HL-60/S4 treated with phorbol 12-myristate 13-acetate at 8.2 ng/mL for 4 days and 3 days (cell line): ENCODE measurements at regions not wholly inside any gene's neighbourhood (a gene's known extent, or its start where the extent isn't known, plus 50 kb on each side); places are given as distances from the start of the nearest gene placed in this dataset.
"Not testable (repeated sequence)": the region's sequence is repeated elsewhere in the genome, so short reads cannot be mapped to it uniquely, and the experiment has no call there.

Experiments
- in situ Hi-C: fragments of 300-500 bp; cut with MboI; formaldehyde crosslinking; loops from 2 replicates; pipeline ENCODE4 v1.15.0; 2022; ENCODE audit warnings: low sequenced_read_pairs

- in situ Hi-C loops = no loop called here
Observed at GRCh38 chr12:76652402-76652801, 92.8 kb upstream of the OSBPL8 start.

DNA sequence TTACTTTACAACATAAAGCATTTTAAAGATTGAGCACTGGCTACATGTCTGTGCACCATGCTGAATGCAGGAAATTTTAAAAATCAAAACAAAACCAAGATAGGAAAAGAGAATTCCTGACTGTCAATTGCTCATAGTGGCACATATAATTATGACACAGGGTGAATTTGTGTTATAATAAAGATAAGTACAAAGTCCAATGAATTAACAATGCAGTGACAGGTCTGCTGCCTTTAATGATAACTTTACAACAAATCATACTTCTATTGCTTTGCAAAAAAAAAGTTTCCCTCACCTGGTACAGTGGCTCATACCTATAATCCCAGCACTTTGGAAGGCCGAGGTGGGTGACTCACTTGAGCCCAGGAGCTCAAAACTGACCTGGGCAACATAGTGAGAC, 93.8 kb upstream of the OSBPL8 start:
- in situ Hi-C loops = no loop called here

- in situ Hi-C loops = no loop called here
Observed at GRCh38 chr12:76664731-76665130, 99.2 kb upstream of the ZDHHC17 start.

DNA sequence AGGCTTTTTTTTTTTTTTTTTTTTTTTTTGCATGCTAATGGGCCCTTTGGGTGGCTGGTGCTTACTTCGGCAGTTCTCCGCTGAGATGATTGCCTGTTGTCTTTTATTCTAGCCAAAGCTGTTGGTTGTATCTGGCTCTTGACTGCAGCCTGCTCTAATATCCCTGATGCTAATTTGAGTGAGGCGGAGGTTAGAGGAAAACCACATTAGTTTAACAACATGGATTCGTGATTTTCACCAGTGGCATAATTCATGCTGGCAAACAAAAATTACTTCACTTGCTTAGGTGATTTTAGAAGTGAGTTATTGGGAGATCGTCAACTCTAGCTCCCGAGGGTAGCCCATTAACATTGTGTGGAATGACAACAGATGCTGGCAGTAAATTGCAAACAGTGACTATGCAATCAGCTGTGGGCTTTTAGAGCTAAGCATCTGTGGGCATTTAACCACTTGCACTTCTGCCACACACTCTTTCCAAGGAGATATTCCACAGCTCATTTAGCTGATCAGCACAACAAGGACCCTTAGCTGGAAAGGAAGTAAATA, 97.6 kb upstream of the ZDHHC17 start:
- in situ Hi-C loops = no loop called here

DNA sequence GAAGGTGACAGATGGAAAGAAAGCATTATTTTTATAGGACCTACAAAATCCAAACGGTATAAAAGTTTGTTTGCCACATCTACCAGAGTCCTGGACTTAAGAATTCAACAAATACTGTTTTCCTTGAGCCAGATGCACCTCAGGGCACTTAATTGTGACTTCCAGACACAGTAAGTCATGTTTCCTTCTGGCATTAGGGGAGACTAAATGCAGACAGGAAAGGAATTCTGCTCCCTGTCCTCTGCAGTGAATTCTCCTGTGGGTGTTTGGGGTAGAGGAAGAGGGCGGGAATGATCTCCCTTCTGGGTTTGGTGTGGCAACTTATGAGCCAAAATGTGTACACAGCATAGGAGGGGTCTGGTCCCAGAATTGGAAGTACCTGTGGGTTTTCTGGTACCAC, 93.9 kb upstream of the ZDHHC17 start:
- in situ Hi-C loops = no loop called here

- in situ Hi-C loops = no loop called here
Observed at GRCh38 chr12:76670776-76671175, 93.1 kb upstream of the ZDHHC17 start.

GRCh38 chr12:76674669-76675315, 89.1 kb upstream of the ZDHHC17 start:
- in situ Hi-C loops = no loop called here

DNA sequence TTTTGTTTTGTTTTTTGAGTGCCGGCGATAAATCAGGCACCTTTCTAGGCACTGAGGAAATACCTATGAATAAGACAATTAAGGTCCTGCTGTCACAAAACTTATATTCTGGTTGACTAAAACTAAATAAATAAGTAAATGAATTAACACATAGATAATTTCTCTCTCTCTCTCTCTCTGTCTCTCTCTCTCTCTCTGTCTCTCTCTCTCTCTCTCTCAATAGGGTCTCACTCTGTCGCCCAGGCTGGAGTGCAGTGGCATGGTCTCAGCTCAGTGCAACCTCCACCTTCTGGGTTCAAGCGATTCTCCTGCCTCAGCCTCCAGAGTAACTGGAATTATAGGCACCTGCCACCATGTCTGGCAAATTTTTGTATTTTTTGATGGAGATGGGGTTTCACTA, 87.7 kb upstream of the ZDHHC17 start:
- in situ Hi-C loops = not testable (repeated sequence)

GRCh38 chr12:76678992-76679391, 84.9 kb upstream of the ZDHHC17 start:
- in situ Hi-C loops = no loop called here

DNA sequence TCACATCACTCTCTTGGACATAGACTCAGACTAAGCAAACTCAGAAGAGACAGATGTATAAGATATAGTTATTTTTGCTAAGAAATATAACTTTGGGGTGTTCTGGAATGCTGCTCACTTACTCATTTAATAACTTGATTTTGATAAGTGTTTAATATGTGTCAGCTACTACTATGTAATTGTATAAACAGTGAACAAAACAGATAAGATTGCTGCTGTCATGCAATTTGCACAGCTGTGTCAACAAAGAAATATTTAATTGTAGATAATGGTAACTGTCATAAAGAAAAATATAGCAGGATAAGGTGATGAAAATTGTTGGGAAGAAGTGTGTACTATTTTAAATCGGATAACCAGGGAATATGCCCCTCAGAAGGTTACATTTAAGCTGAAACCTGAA, 84.1 kb upstream of the ZDHHC17 start:
- in situ Hi-C loops = no loop called here

GRCh38 chr12:76680940-76681339, 83.0 kb upstream of the ZDHHC17 start:
- in situ Hi-C loops = no loop called here

DNA sequence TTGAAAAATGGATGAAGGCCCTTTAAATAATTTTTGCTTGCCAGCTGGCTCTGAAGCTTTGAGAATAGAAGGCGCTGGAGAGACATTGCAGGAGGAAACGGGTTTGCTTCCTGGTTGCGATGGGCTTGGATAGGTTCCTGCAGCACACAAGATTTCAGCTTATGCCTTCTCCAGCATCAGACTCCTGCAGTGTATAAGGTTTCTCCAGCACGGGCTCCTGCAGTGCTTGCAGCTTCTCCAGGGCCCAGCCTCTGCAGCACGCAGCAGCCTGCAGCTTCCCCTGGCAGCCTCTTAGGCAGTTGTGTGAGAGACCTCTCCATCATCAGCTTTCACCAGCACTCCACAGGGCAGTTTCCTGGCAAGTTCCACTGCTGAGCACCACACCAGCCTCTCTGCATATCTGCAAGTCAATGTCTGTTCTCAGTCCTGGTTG, 78.7 kb upstream of the ZDHHC17 start:
- in situ Hi-C loops = no loop called here

GRCh38 chr12:76687981-76688380, 75.9 kb upstream of the ZDHHC17 start:
- in situ Hi-C loops = no loop called here

DNA sequence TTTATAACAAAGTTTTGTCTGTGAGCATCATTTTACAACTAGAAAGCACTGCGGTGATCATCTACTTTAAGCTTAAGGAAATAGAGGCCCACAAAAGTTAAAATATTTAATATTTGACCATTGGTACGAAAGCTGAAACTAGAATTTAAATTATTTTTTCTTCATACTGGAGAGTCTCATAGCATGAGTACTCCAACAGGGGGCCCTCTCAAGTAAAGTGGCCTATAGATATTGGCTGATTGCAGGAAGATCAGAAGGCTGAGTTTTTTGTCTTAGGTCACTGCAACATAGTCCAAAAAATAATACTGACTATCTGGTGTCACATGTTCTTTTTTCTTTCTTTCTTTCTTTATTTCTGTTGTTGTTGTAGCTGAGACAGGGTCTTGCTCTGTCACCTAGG, 75.3 kb upstream of the ZDHHC17 start:
- in situ Hi-C loops = no loop called here

GRCh38 chr12:76690921-76691700, 72.8 kb upstream of the ZDHHC17 start:
- in situ Hi-C loops = no loop called here

- in situ Hi-C loops = no loop called here
Observed at GRCh38 chr12:76692846-76693245, 71.1 kb upstream of the ZDHHC17 start.

GRCh38 chr12:76694369-76694768, 69.5 kb upstream of the ZDHHC17 start:
- in situ Hi-C loops = no loop called here

DNA sequence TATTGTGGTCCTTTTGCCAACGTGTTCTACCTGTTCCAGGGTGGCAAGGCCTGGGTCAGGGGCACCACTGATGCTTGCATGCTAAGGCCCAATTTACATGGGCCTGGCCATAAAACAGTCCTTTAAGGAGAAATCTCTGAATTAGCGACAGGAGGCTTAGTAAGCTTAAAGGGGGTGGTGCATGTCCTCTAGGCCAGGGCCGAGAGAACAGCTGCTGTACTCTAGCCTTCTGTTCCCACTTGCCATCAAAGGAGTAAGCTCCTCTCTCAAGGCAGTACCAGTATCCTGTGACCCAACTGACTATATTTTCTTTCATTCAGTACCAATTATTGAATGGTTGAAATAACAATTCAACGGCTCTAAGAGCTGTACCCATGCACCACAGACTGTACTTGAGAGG, 67.7 kb upstream of the ZDHHC17 start:
- in situ Hi-C loops = no loop called here

- in situ Hi-C loops = no loop called here
Observed at GRCh38 chr12:76697849-76698248, 66.1 kb upstream of the ZDHHC17 start.

- in situ Hi-C loops = no loop called here
Observed at GRCh38 chr12:76698316-76698715, 65.6 kb upstream of the ZDHHC17 start.

DNA sequence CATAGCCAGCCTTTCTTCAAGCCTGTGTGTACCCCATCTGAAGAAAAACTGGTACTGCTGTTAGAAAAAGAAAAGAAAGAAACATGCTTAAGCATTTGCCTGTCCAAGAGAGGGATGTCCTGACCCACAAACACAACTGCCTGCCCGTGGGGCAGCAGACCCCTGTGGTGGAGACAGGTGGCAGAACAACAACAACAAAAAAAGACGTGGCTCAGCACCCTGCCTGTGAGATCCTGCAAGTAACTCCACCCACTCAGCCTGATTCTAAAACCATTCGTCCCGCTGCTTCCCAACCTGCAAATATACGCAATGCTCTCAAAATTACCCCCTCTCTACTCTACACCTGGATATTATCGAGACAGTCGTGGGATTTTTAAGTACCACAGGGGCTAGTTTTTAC, 64.9 kb upstream of the ZDHHC17 start:
- in situ Hi-C loops = no loop called here

- in situ Hi-C loops = no loop called here
Observed at GRCh38 chr12:76701690-76702089, 62.2 kb upstream of the ZDHHC17 start.
